GM13977 (cell line): ENCODE measurements at regions not wholly inside any gene's neighbourhood (a gene's known extent, or its start where the extent isn't known, plus 50 kb on each side); places are given as distances from the start of the nearest gene placed in this dataset.

ENCODE experiments used
- DNase-seq: peaks from one replicate; pipeline ENCODE4 v3.0.0; 2012; ENCODE audit warnings: low spot score
- in situ Hi-C: fragments of 300-500 bp; cut with MboI; formaldehyde crosslinking; loops from one replicate; pipeline ENCODE4 v1.12.0; 2022; ENCODE audit warnings: low sequenced_read_pairs, low pct_unique_long_range_greater_than_20kb, mixed read lengths, inconsistent platforms; ENCODE audit not compliant: unreplicated experiment
- TF ChIP-seq, protein P1 (sequence below): IDR thresholded peaks from 2 replicates; pipeline ENCODE4 v1.5.1; 2012; ENCODE audit warnings: mild to moderate bottlenecking, control low read depth; ENCODE audit not compliant: insufficient read depth; ENCODE audit errors: extremely low read depth, missing control alignments

DNA sequence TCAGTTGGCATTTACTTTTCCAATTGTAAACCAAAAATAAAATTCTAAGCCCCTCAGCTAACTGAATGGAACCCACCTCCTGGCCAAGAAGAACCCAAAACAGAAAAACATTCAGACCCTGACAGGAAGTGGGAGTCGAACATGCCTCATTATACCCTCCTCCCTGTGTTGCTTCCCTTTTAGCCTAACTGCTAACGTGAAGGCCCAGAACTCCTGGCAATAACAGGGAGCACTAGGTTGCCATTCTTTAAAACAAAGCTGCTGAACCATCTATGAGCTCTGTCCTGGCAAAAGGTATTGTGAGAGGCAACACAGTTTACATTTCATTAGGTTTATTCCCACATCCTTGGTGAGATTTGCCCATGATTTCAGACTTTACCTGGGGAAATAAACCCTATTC is 481.4 kb downstream of the CHSY3 start:
- DNase-seq = no peak
- TF ChIP-seq, protein P1, sequence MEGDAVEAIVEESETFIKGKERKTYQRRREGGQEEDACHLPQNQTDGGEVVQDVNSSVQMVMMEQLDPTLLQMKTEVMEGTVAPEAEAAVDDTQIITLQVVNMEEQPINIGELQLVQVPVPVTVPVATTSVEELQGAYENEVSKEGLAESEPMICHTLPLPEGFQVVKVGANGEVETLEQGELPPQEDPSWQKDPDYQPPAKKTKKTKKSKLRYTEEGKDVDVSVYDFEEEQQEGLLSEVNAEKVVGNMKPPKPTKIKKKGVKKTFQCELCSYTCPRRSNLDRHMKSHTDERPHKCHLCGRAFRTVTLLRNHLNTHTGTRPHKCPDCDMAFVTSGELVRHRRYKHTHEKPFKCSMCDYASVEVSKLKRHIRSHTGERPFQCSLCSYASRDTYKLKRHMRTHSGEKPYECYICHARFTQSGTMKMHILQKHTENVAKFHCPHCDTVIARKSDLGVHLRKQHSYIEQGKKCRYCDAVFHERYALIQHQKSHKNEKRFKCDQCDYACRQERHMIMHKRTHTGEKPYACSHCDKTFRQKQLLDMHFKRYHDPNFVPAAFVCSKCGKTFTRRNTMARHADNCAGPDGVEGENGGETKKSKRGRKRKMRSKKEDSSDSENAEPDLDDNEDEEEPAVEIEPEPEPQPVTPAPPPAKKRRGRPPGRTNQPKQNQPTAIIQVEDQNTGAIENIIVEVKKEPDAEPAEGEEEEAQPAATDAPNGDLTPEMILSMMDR = no peak
- in situ Hi-C loops = no loop called here

DNA sequence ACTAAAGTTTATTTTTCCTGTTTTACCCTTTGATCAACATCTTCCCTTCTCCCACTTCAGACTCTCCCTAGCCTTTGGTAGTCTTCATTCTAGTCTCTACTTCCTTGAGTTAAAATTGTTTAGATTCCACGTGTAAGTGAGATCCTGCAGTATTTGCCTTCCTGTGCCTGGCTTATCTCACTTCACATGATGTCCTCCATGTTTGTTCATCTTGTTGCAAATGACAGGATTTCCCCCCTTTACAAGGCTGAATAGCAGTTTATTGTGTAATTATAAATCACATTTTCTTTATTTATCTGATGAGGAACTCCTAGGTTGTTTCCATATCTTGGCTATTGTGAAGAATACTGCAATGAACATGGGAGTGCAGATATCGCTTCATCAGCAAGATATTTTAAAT is 461.7 kb downstream of the CHSY3 start:
- in situ Hi-C loops = no loop called here
- DNase-seq = no peak
- TF ChIP-seq, protein P1 = no peak

DNA sequence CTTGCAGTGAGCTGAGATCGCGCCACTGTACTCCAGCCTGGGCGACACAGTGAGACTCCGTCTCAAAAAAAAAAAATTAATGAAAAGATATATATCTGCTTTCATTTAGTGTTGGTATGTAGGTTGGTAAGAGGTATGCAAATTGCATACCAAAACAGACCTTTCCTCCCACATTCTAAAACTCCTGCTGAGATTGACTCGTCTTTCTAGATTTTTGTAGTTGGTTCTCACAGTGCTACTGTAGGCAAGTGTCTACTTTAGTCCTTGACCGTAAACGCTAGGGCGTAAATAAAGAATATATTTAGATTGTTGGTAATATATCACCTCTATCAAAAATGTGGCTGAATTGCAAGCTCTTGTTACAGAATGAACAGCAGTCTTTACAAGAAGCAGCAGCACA is 445.9 kb downstream of the CHSY3 start:
- TF ChIP-seq, protein P1 = no peak
- no peak for DNase-seq
- in situ Hi-C loops = no loop called here

DNA sequence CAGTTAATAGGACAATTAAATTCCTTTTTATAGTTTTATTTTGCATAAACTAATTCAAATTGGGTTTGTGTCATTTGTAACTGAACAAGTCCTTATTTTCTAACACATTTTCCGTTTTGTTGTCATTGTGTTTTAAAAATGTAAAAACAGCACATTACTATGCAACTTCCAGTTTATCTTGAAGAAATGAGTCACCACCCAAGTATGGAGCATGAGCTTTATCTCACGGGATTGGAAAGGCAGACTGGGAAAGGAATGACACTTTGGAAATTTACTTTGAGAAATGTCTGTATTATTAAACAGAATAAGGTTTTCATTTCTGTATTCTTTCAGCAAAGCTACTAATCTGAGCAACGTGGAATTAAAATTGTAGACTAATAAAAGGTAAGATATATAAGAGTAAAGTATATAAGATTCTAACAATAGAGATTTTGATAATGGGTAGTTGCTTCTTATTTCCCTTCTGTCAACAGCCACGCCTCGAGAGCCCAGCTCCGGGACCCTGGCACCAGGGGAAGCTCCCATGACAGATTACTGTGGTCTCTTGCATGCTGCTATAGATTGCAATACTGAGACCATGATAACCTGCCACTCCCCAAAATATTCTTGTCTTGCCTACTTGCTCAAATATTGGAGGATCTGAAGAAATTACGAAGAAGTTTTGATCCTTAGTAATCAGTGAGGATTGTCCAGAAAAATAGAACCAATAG is 433.1 kb downstream of the CHSY3 start:
- TF ChIP-seq, protein P1 = no peak
- no peak for DNase-seq
- in situ Hi-C loops = no loop called here

DNA sequence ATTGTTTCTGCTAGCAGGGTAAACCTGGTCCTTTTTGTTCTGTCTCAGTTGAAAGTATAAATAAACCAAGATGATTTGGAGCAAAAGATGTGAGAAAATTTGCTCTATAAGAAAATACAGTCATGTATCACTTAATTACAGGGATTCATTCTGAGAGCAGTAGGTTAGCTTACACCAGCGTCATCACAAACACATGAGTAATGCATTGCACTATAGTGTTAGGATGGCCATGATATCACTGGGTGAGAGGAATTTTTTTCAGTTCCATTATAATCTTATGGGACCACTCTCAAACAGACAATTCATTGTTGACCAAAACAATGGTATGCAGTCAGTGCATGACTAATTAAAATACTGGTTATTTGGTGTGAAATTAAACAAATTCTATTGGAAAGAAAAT is 430.9 kb downstream of the CHSY3 start:
- DNase-seq = no peak
- TF ChIP-seq, protein P1 = no peak
- in situ Hi-C loops = no loop called here

DNA sequence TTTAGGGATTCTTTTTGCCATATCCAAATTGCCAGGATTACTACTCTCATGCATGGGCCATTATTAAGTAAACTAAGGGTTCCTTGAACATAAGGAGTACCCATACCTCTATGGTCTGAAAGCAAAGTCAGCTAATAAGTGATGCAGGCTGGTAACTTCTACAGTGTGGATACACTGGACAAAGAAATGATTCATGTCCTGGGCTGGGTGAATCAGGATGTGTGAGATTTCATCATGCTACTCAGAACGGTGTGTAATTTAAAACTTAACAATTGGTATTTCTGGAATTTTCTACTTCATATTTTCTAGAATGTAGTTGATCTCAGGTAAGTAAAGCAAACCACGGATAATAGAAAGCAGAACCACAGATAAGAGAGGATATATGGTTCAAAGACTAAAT is 428.8 kb downstream of the CHSY3 start:
- DNase-seq = no peak
- in situ Hi-C loops = no loop called here
- TF ChIP-seq, protein P1 = no peak
